ENCODE measurements at regions not wholly inside any gene's neighbourhood (a gene's known extent, or its start where the extent isn't known, plus 50 kb on each side); places are given as distances from the start of the nearest gene placed in this dataset.

- Histone ChIP-seq H3K9ac (ENCODE audit: low read depth, low read length) (no peak overlapping the region), H3K4me3 (ENCODE audit: low read depth, low read length) (no peak overlapping the region)
Measured at GRCh38 chr13:99796175-99796819, 175.3 kb downstream of the ZIC5 start.

GRCh38 chr13:99792079-99792921 lies 179.3 kb downstream of the ZIC5 start:
- H3K9me3 ChIP-seq (ENCODE audit: control insufficient read depth, insufficient read depth, low read length) = no peaks in the 10 kb centered on the region
- H3K4me1 ChIP-seq (ENCODE audit: control insufficient read depth, insufficient read depth, low read length) = peaks cover 24% of the 10 kb centered on the region
- H3K27me3 ChIP-seq (ENCODE audit: control insufficient read depth, insufficient read depth, low read length) = no peaks in the 10 kb centered on the region
- no peak overlapping the region for H3K9ac ChIP-seq (ENCODE audit: low read depth, low read length)
- no peaks in the 10 kb centered on the region for H3K36me3 ChIP-seq (ENCODE audit: control insufficient read depth, insufficient read depth, low read length)
- H3K4me3 ChIP-seq (ENCODE audit: low read depth, low read length) = no peak overlapping the region

More at GRCh38 chr13:99796175-99796819, 175.3 kb downstream of the ZIC5 start:
- Histone ChIP-seq H3K27me3 (ENCODE audit: control insufficient read depth, insufficient read depth, low read length) (no peaks in the 10 kb centered on the region), H3K4me1 (ENCODE audit: control insufficient read depth, insufficient read depth, low read length) (peaks cover 35% of the 10 kb centered on the region), H3K9me3 (ENCODE audit: control insufficient read depth, insufficient read depth, low read length) (no peaks in the 10 kb centered on the region), H3K36me3 (ENCODE audit: control insufficient read depth, insufficient read depth, low read length) (no peaks in the 10 kb centered on the region)

DNA sequence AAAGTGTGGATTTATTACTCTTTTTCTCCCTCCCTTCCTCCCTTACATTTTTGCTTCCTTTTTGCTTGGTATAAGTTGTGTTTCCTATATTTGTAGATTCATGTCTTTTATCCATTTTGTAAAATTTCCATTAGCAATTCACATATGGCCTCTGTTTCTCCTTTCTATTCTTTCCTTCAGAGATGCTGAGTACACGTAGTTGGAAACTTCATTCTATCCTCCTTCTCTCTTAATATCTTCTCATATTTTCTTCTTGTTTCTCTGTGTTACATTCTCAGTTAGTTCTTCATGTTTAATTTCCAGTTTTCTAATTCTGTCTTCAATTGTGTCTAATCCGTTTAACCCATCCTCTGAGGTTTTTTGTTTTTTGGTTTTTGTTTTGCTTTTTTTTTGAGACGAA lies 188.9 kb downstream of the ZIC5 start:
- no peaks in the 10 kb centered on the region for H3K4me1 ChIP-seq (ENCODE audit: control insufficient read depth, insufficient read depth, low read length)
- H3K9ac ChIP-seq (ENCODE audit: low read depth, low read length) = no peak overlapping the region
- H3K9me3 ChIP-seq (ENCODE audit: control insufficient read depth, insufficient read depth, low read length) = no peaks in the 10 kb centered on the region
- no peaks in the 10 kb centered on the region for H3K36me3 ChIP-seq (ENCODE audit: control insufficient read depth, insufficient read depth, low read length)
- no peak overlapping the region for H3K4me3 ChIP-seq (ENCODE audit: low read depth, low read length)
- no peaks in the 10 kb centered on the region for H3K27me3 ChIP-seq (ENCODE audit: control insufficient read depth, insufficient read depth, low read length)

- Histone ChIP-seq H3K27me3 (ENCODE audit: control insufficient read depth, insufficient read depth, low read length) (no peaks in the 10 kb centered on the region), H3K9me3 (ENCODE audit: control insufficient read depth, insufficient read depth, low read length) (no peaks in the 10 kb centered on the region), H3K9ac (ENCODE audit: low read depth, low read length) (no peak overlapping the region), H3K36me3 (ENCODE audit: control insufficient read depth, insufficient read depth, low read length) (no peaks in the 10 kb centered on the region), H3K4me1 (ENCODE audit: control insufficient read depth, insufficient read depth, low read length) (no peaks in the 10 kb centered on the region), H3K4me3 (ENCODE audit: low read depth, low read length) (no peak overlapping the region)
Measured at GRCh38 chr13:99778500-99778899, 193.1 kb downstream of the ZIC5 start.

DNA sequence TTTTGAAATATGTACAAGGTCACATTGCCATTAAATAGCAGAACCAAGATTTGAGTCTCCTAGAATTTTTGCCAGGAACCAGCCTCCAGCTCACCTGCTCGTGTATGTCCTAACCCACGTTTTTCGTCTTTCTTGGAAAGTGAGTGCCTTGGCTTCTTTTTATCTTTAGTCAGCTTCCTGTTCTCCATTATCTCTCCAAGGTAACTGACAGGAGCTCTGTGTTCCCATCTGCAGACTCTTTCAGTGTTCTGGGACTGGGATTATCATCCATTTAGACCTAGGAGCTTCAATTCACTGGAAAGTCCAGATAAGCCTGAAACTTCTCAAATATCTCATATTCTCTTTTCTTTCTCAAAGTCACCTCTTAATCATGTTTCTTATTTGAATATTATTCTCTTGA lies 193.7 kb downstream of the ZIC5 start:
- Histone ChIP-seq H3K9ac (ENCODE audit: low read depth, low read length) (no peak overlapping the region), H3K27me3 (ENCODE audit: control insufficient read depth, insufficient read depth, low read length) (no peaks in the 10 kb centered on the region), H3K4me1 (ENCODE audit: control insufficient read depth, insufficient read depth, low read length) (no peaks in the 10 kb centered on the region), H3K36me3 (ENCODE audit: control insufficient read depth, insufficient read depth, low read length) (no peaks in the 10 kb centered on the region), H3K4me3 (ENCODE audit: low read depth, low read length) (no peak overlapping the region), H3K9me3 (ENCODE audit: control insufficient read depth, insufficient read depth, low read length) (no peaks in the 10 kb centered on the region)

- H3K4me3 ChIP-seq (ENCODE audit: low read depth, low read length) = no peak overlapping the region
- H3K4me1 ChIP-seq (ENCODE audit: control insufficient read depth, insufficient read depth, low read length) = no peaks in the 10 kb centered on the region
- H3K9me3 ChIP-seq (ENCODE audit: control insufficient read depth, insufficient read depth, low read length) = no peaks in the 10 kb centered on the region
- H3K36me3 ChIP-seq (ENCODE audit: control insufficient read depth, insufficient read depth, low read length) = no peaks in the 10 kb centered on the region
- no peaks in the 10 kb centered on the region for H3K27me3 ChIP-seq (ENCODE audit: control insufficient read depth, insufficient read depth, low read length)
- H3K9ac ChIP-seq (ENCODE audit: low read depth, low read length) = no peak overlapping the region
Measured at GRCh38 chr13:99774644-99775043, 196.9 kb downstream of the ZIC5 start.

- no peak overlapping the region for H3K9ac ChIP-seq (ENCODE audit: low read depth, low read length)
- no peaks in the 10 kb centered on the region for H3K36me3 ChIP-seq (ENCODE audit: control insufficient read depth, insufficient read depth, low read length)
- peaks cover 18% of the 10 kb centered on the region for H3K4me1 ChIP-seq (ENCODE audit: control insufficient read depth, insufficient read depth, low read length)
- no peak overlapping the region for H3K4me3 ChIP-seq (ENCODE audit: low read depth, low read length)
- H3K27me3 ChIP-seq (ENCODE audit: control insufficient read depth, insufficient read depth, low read length) = no peaks in the 10 kb centered on the region
- no peaks in the 10 kb centered on the region for H3K9me3 ChIP-seq (ENCODE audit: control insufficient read depth, insufficient read depth, low read length)
Measured at GRCh38 chr13:99768986-99769385, 202.6 kb downstream of the ZIC5 start.

DNA sequence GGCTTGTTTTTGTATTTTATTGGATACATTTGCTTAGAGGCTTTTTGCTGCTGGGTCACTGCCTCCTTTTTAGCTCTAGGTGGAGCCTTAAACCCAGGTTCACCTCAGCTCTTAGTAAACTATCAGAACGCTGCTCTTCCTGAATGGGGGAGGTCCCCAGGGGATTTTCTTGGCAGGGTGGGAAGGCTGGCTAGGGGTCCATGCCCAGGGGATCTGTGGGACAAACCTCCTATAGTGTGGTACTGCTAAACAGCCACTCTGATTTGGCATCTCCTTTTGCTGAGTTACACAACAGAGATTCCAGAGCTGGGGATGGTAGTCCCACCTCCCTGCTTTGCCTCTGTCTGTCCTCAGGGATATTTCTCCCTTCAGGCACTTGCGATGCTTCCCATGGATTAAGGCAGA lies 204.9 kb downstream of the ZIC5 start:
- no peak overlapping the region for H3K4me3 ChIP-seq (ENCODE audit: low read depth, low read length)
- no peak overlapping the region for H3K9ac ChIP-seq (ENCODE audit: low read depth, low read length)
- no peaks in the 10 kb centered on the region for H3K36me3 ChIP-seq (ENCODE audit: control insufficient read depth, insufficient read depth, low read length)
- no peaks in the 10 kb centered on the region for H3K9me3 ChIP-seq (ENCODE audit: control insufficient read depth, insufficient read depth, low read length)
- no peaks in the 10 kb centered on the region for H3K27me3 ChIP-seq (ENCODE audit: control insufficient read depth, insufficient read depth, low read length)
- H3K4me1 ChIP-seq (ENCODE audit: control insufficient read depth, insufficient read depth, low read length) = peaks cover 18% of the 10 kb centered on the region

DNA sequence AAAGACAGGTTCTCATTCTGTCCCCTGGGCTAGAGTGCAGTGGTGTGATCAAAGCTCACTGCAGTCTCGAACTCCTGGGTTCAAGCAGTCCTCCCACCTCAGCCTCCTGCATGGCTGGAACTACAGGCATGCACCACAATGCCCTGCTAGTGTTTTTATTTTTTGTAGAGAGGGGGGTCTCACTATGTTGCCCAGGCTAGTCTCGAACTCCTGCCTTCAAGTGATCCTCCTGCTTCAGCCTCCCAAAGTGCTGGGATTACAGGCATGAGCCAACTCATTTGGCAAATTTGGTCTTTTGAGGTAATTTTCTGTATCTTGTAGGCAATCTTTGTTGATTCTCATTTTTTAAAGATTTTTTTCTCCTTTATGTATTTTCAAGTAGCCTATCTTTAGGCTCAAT lies 205.7 kb downstream of the ZIC5 start:
- Histone ChIP-seq H3K27me3 (ENCODE audit: control insufficient read depth, insufficient read depth, low read length) (no peaks in the 10 kb centered on the region), H3K36me3 (ENCODE audit: control insufficient read depth, insufficient read depth, low read length) (no peaks in the 10 kb centered on the region), H3K4me1 (ENCODE audit: control insufficient read depth, insufficient read depth, low read length) (peaks cover 18% of the 10 kb centered on the region), H3K9ac (ENCODE audit: low read depth, low read length) (no peak overlapping the region), H3K9me3 (ENCODE audit: control insufficient read depth, insufficient read depth, low read length) (no peaks in the 10 kb centered on the region), H3K4me3 (ENCODE audit: low read depth, low read length) (no peak overlapping the region)

GRCh38 chr13:99760456-99760855 lies 211.1 kb downstream of the ZIC5 start:
- H3K4me1 ChIP-seq (ENCODE audit: control insufficient read depth, insufficient read depth, low read length) = no peaks in the 10 kb centered on the region
- H3K9me3 ChIP-seq (ENCODE audit: control insufficient read depth, insufficient read depth, low read length) = peaks cover 6% of the 10 kb centered on the region
- no peak overlapping the region for H3K9ac ChIP-seq (ENCODE audit: low read depth, low read length)
- no peak overlapping the region for H3K4me3 ChIP-seq (ENCODE audit: low read depth, low read length)
- H3K36me3 ChIP-seq (ENCODE audit: control insufficient read depth, insufficient read depth, low read length) = no peaks in the 10 kb centered on the region
- no peaks in the 10 kb centered on the region for H3K27me3 ChIP-seq (ENCODE audit: control insufficient read depth, insufficient read depth, low read length)

- Histone ChIP-seq H3K9ac (ENCODE audit: low read depth, low read length) (no peak overlapping the region), H3K27me3 (ENCODE audit: control insufficient read depth, insufficient read depth, low read length) (no peaks in the 10 kb centered on the region), H3K4me3 (ENCODE audit: low read depth, low read length) (no peak overlapping the region), H3K36me3 (ENCODE audit: control insufficient read depth, insufficient read depth, low read length) (no peaks in the 10 kb centered on the region), H3K4me1 (ENCODE audit: control insufficient read depth, insufficient read depth, low read length) (no peaks in the 10 kb centered on the region), H3K9me3 (ENCODE audit: control insufficient read depth, insufficient read depth, low read length) (peaks cover 6% of the 10 kb centered on the region)
Measured at GRCh38 chr13:99759163-99759552, 212.4 kb downstream of the ZIC5 start.
